HG03521 (cell line): ENCODE measurements at regions not wholly inside any gene's neighbourhood (a gene's known extent, or its start where the extent isn't known, plus 50 kb on each side); places are given as distances from the start of the nearest gene placed in this dataset.

Experiments
- ATAC-seq: cut with Tn5 transposase; IDR thresholded peaks from one replicate; pipeline ENCODE4 v1.9.1; 2021; ENCODE audit warnings: mild to moderate bottlenecking, moderate library complexity; ENCODE audit not compliant: unreplicated experiment

GRCh38 chr6:140043762-140044378 lies 669.4 kb upstream of the CITED2 start:
- ATAC-seq = no peak

DNA sequence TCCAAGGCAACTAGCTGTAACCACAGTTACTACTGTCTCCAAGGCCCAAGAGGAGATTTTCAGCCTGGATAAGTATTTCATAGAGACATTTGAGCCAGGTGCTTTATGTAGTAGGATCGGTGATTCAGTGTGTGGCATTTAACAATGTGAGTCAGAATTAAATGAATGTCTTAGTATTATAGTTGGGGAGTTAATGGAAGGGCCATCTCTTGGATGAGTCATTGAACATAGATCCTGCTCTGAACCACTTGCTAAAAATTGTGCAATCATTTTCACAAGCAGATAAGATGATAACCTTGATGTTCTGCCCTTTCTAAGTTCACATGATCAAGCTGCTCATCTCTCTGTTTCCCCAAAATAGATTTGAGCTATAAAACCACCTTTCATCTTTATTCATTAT lies 668.9 kb upstream of the CITED2 start:
- no peak for ATAC-seq

GRCh38 chr6:140041571-140042332 lies 667.3 kb upstream of the CITED2 start:
- ATAC-seq = no peak

- ATAC-seq = no peak
These were observed 666.6 kb upstream of the CITED2 start for GRCh38 chr6:140041056-140041455.

GRCh38 chr6:140040396-140040795 lies 665.9 kb upstream of the CITED2 start:
- ATAC-seq = no peak

GRCh38 chr6:140039364-140039763 lies 664.9 kb upstream of the CITED2 start:
- no peak for ATAC-seq

DNA sequence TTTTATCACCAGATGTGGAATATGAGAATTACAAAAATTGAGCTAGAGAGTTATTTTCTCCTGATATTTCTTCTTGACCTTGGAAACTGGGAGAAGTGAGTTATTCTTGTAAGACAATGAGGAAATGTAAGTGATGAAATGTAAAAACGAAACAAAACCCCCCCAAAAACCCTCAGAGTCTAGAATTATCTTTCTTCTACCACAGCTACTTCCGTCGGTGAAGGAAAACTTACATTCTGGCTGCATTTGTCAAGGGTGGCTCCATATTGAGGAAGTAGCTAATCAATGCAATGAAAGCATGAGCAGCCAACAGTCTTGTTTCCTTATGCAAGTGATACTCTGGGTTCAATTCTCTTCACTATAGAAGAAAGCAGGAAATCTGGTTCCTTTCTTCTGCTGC lies 661.7 kb upstream of the CITED2 start:
- no peak for ATAC-seq

GRCh38 chr6:140032189-140032588 lies 657.7 kb upstream of the CITED2 start:
- no peak for ATAC-seq

GRCh38 chr6:140029551-140029950 lies 655.1 kb upstream of the CITED2 start:
- ATAC-seq = no peak

- ATAC-seq = no peak
These were observed 652.8 kb upstream of the CITED2 start for GRCh38 chr6:140027219-140027618.

DNA sequence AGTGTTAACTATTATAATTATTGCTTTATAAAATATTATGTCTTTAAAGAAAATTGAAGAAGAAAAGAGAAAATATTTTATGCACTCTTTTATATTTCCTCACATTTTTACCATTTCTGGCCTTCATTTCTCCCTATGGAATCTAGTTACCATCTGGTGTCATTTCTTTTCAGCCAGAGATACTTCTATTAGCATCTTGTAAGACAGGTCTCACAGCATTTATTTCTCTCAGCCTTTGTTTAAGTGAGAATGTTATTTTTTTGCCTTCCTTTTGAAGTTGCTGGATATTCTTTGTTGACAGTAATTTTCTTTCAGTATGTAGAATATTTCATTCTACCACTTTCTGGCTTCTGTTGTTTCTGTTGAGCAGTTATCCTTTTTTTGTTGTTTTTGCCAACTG lies 652.1 kb upstream of the CITED2 start:
- no peak for ATAC-seq

- ATAC-seq = no peak
These were observed 650.7 kb upstream of the CITED2 start for GRCh38 chr6:140025171-140025570.

GRCh38 chr6:140020207-140020791 lies 645.9 kb upstream of the CITED2 start:
- no peak for ATAC-seq

GRCh38 chr6:140018588-140018987 lies 644.1 kb upstream of the CITED2 start:
- no peak for ATAC-seq

GRCh38 chr6:140017470-140017869 lies 643.0 kb upstream of the CITED2 start:
- ATAC-seq = no peak

DNA sequence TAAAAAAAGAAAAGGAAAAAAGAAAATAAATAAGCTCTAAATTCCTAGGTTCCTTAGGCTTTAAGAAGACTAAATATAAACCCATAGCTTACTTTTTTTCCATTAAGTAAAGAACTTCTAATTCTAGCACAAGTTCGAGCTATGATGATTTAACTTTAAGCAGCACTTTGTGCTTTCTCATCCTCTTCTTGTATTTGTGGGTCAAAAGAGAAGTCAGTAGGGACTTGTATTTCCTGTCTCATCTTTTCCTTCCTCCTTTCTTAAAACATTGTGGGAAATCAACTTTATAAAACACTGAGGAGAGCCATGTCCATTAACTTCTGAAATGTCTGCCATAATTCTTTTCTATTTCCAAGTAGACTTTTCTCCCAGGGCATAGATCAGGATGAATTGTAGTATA lies 637.7 kb upstream of the CITED2 start:
- ATAC-seq = no peak

- ATAC-seq = no peak
These were observed 637.1 kb upstream of the CITED2 start for GRCh38 chr6:140011537-140011936.

- no peak for ATAC-seq
These were observed 634.8 kb upstream of the CITED2 start for GRCh38 chr6:140009286-140009685.

- ATAC-seq = no peak
These were observed 633.1 kb upstream of the CITED2 start for GRCh38 chr6:140007525-140007924.

GRCh38 chr6:140003217-140003616 lies 628.8 kb upstream of the CITED2 start:
- ATAC-seq = no peak

DNA sequence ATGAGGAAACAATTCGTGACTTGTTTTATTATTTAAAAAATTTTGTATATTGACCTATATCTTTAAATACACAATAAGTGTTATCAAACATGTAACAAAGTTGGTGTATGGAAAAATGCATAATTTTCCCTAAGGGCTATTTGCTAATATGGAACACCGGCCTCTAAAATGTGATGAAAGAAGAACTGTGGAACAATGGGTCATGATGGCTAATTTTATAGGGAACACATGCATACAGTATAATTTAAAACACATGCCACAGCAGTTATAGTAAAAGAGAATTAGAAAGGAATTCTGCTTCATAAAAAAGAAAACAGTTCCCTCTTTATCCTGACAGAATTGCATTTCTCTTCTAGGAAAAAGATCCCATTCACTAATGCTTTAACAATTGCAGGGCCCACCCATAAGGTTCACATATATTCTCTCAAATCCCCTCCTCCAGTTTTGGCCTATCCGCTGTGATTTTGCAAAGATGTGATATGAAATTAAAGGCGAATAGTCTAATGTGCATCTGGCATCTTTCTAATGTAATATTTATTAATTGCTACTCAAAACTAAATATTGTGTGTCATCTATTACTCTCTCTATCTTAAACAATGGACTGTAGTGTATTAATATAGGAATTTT lies 628.1 kb upstream of the CITED2 start:
- no peak for ATAC-seq

- no peak for ATAC-seq
These were observed 627.4 kb upstream of the CITED2 start for GRCh38 chr6:140001821-140002341.
